ENCODE measurements at regions not wholly inside any gene's neighbourhood (a gene's known extent, or its start where the extent isn't known, plus 50 kb on each side); places are given as distances from the start of the nearest gene placed in this dataset.

DNA sequence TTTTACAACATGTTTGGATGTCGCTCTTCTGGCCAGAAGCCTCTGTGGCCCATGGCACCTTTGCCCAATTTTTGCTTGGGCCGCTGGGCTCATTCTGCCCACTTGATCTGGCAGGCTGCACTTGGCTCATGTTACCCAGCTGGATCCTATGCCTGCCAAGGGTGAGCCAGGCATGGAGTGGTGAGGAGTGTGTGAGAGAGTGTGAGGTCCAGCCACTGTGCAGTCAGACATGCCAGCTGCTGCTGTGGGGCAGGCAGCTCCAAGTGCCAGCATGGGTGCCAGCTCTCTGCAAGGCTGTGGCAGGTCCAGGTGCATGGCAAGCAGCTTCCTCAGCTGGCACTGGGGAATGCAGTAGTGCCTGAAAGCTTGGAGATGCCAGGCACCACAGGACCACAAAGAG lies 71.0 kb downstream of the EBNA1BP2 start:
- no peak overlapping the region for H2AK5ac ChIP-seq (ENCODE audit: low read depth, low read length)
- POLR2A ChIA-PET (ENCODE audit: unreplicated experiment) = no interaction called here
- H3K27ac ChIP-seq (ENCODE audit: insufficient read depth, low read length) = no peak overlapping the region
- no peak overlapping the region for H3K9ac ChIP-seq (ENCODE audit: low read depth, low read length)
- no peak for DNase-seq
- no peak overlapping the region for H4K5ac ChIP-seq (ENCODE audit: low read depth, low read length)
- no CpG with 5 or more reads among the region's 2 CpGs for WGBS, 2 experiments (ENCODE audit: extremely low coverage in 2 of 2, insufficient read length in 1 of 2)
- H3K4me1 ChIP-seq (ENCODE audit: control insufficient read depth, insufficient read depth, low read length) = no peaks in the 10 kb centered on the region
- no peak overlapping the region for H4K91ac ChIP-seq (ENCODE audit: insufficient read depth, low read depth, low read length)
- no peak overlapping the region for H3K56ac ChIP-seq (ENCODE audit: extremely low read depth, insufficient read depth, low read length)
- no peak overlapping the region for H2AFZ ChIP-seq (replicated peaks; ENCODE audit: low read length, poor library complexity)
- TF ChIP-seq RCOR1 (IDR thresholded peaks at IDR 0.05; ENCODE audit: insufficient replicate concordance, low read length) = no peak
- no peak for TF ChIP-seq CHD1 (IDR thresholded peaks at IDR 0.05; ENCODE audit: low read depth, low read length)
- no peak for TF ChIP-seq CTCF (conservative IDR thresholded peaks at IDR 0.05; ENCODE audit: low read depth, low read length)
- TF ChIP-seq CEBPB (IDR thresholded peaks at IDR 0.05; ENCODE audit: low read depth, low read length) = no peak
- TF ChIP-seq MAZ (IDR thresholded peaks at IDR 0.05; ENCODE audit: borderline replicate concordance, low read depth, low read length) = no peak
- TF ChIP-seq MAFK (IDR thresholded peaks at IDR 0.05; ENCODE audit: low read depth, low read length) = no peak
- no peak for TF ChIP-seq MXI1 (IDR thresholded peaks at IDR 0.05; ENCODE audit: borderline replicate concordance, low read depth, low read length)
- TF ChIP-seq, protein P1, sequence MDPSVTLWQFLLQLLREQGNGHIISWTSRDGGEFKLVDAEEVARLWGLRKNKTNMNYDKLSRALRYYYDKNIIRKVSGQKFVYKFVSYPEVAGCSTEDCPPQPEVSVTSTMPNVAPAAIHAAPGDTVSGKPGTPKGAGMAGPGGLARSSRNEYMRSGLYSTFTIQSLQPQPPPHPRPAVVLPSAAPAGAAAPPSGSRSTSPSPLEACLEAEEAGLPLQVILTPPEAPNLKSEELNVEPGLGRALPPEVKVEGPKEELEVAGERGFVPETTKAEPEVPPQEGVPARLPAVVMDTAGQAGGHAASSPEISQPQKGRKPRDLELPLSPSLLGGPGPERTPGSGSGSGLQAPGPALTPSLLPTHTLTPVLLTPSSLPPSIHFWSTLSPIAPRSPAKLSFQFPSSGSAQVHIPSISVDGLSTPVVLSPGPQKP (IDR thresholded peaks at IDR 0.05; ENCODE audit: borderline replicate concordance, low read depth, low read length) = no peak
- TF ChIP-seq NFE2L2 (IDR thresholded peaks at IDR 0.05; ENCODE audit: low read depth, low read length) = no peak
- peaks cover 7% of the 10 kb centered on the region for H3K27me3 ChIP-seq (ENCODE audit: control insufficient read depth, insufficient read depth, low read length)
- in situ Hi-C loops (cut with MboI; ENCODE audit: low sequenced_read_pairs) = no loop called here
- H3K23ac ChIP-seq (ENCODE audit: low read depth, low read length) = no peak overlapping the region
- H2BK20ac ChIP-seq (ENCODE audit: low read depth, low read length) = no peak overlapping the region
- dilution Hi-C loops (cut with HindIII; ENCODE audit: low sequenced_read_pairs, unreplicated experiment) = no loop called here
- no peak overlapping the region for H3K4ac ChIP-seq (ENCODE audit: low read depth, low read length)
- intact Hi-C loops (cut with micrococcal nuclease) = no loop called here
- H3K79me1 ChIP-seq (ENCODE audit: low read depth in 1 of 2, low read length in 2 of 2) = no peaks in the 10 kb centered on the region
- no peak overlapping the region for H2AK9ac ChIP-seq (replicated peaks; ENCODE audit: low read depth, low read length, poor library complexity)
- H3K9me3 ChIP-seq (ENCODE audit: control insufficient read depth, insufficient read depth, low read length) = no peaks in the 10 kb centered on the region
- no peaks in the 10 kb centered on the region for H4K20me1 ChIP-seq (ENCODE audit: insufficient read depth, low read length)
- H2BK5ac ChIP-seq (ENCODE audit: low read depth, low read length, poor library complexity, severe bottlenecking) = no peak overlapping the region
- no peak overlapping the region for H4K8ac ChIP-seq (ENCODE audit: low read depth in 2 of 2, low read length in 2 of 2)
- H2BK120ac ChIP-seq (ENCODE audit: low read depth, low read length) = no peak overlapping the region
- no peak overlapping the region for H2BK15ac ChIP-seq (ENCODE audit: low read depth, low read length)
- no peaks in the 10 kb centered on the region for H3K9me1 ChIP-seq (ENCODE audit: insufficient read depth, low read length)
- no peaks in the 10 kb centered on the region for H3K36me3 ChIP-seq (ENCODE audit: control insufficient read depth, insufficient read depth, low read length)
- H3K14ac ChIP-seq (replicated peaks; ENCODE audit: low read depth, low read length) = no peak overlapping the region
- CTCF ChIA-PET = no interaction called here
- no peak for ATAC-seq (ENCODE audit: low read depth)
- no peak overlapping the region for H3K4me2 ChIP-seq (ENCODE audit: low read depth, low read length)
- no peak overlapping the region for H3K18ac ChIP-seq (ENCODE audit: low read depth, low read length)
- H3K4me3 ChIP-seq (ENCODE audit: insufficient read depth, low read depth, low read length) = no peak overlapping the region
- no TSS peak for BruUV-seq (replicated peaks)
